ENCODE measurements at regions not wholly inside any gene's neighbourhood (a gene's known extent, or its start where the extent isn't known, plus 50 kb on each side); places are given as distances from the start of the nearest gene placed in this dataset.

DNA sequence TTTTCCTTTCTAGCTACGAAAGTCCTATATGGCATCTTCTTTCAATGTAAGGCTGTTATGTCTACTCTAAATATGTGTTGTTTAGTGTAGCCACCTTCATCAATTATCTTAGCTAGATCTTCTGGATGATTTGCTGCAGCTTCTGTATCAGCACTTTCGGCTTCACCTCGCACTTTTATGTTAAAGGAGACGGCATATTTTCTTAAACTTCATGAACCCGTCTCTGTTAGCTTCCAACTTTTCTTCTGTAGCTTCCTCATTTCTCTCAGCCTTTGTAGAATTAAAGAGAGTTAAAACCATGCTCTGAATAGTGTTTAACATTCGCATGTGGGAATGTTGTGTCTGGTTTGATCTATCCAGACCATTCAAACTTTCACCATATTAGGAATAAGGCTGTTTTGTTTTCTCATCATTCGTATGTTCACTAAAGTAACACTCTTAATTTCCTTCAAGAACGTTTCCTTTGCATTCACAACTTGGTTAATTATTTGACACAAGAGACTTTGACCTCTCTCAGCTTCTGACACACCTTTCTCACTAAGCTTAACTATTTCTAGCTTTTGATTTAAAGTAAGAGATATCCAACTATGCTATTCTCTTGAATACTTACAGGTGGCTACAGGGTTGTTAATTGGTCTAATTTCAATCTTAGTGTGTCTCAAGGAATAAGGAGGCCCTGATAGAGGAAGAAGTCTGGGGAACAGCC, 476.8 kb downstream of the GABRG1 start:
- DNase-seq (ENCODE audit: low read depth), result peak; percentile 43

DNA sequence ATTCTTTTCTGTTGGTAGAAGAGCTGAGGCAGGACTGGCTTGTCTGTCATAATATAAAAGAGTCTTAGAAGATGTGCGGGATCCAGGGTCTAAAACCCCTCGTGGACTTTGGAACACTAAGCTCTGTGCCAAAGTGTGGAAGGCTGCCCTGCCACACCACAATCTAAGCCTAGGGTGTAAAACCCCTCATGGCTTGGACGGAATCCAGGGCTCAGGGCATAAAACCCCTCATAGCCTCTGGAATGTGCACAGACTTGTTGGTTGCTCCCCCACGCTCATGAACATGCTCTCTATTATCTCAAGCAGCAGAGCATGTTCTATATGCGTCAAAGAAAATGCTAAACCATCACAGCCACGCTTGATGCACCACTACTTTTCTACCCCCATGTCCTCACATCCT, 483.6 kb downstream of the GABRG1 start:
- no peak for DNase-seq (ENCODE audit: low read depth)

GRCh38 chr4:45638641-45639040, 485.2 kb downstream of the GABRG1 start:
- no peak for DNase-seq (ENCODE audit: low read depth)

- DNase-seq (ENCODE audit: low read depth), result no peak
These were observed 487.7 kb downstream of the GABRG1 start for GRCh38 chr4:45636175-45636574.

GRCh38 chr4:45629717-45630116, 494.1 kb downstream of the GABRG1 start:
- no peak for DNase-seq (ENCODE audit: low read depth)

GRCh38 chr4:45621971-45622370, 501.9 kb downstream of the GABRG1 start:
- peak; percentile 49 for DNase-seq (ENCODE audit: low read depth)

GRCh38 chr4:45620808-45621207, 503.0 kb downstream of the GABRG1 start:
- no peak for DNase-seq (ENCODE audit: low read depth)

DNA sequence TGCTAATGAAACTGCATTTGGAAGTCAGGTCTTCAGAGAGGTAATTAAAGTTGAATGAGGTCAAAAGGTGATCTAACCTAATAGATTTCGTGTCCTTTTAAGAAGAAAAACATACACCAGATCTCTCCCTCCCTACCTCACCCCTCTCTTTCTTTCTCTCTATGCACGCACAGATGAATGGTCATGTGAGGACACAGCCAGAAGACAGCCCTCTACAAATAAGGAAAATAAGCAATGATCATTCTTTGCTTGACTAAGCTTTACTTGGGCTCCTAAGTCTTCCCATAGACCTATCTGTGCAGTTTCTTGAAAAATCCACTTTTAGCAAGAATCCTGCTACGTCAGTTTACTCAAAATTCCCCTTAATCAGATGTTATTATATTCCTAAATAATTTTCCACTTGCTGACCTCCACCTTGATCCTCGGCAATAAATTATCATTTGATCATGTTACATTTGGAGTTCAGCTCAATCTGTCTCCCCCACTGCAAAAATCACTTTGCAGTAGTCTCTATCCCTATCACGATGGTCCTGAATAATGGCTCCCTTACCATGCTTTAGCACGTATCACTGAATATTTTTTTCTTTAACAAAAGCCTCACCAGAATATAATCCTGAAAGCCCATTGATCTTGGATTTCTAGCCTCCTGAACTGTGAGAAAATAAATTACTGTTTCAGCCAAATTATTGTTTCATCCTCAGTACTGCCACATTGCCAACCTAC, 527.3 kb downstream of the GABRG1 start:
- no peak for DNase-seq (ENCODE audit: low read depth)

DNA sequence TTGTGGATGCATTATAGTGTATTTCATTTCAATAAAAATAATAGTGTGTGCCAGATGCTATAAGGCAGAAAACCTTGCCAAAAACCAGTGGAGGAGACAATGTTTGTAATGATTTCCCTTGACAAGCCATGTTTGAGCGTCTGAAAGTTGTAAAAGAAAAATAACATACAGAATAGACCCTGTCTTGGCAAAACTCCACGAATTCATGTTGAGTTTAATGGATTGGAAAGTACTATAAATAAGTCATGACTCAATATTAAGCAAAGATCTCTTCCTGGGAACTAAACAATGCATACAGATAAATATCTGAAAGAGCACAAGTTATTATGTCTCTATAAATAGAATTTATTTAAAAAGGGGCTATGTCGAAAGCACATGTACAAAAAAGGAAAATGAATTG, 543.5 kb downstream of the GABRG1 start:
- DNase-seq (ENCODE audit: low read depth), result no peak

DNA sequence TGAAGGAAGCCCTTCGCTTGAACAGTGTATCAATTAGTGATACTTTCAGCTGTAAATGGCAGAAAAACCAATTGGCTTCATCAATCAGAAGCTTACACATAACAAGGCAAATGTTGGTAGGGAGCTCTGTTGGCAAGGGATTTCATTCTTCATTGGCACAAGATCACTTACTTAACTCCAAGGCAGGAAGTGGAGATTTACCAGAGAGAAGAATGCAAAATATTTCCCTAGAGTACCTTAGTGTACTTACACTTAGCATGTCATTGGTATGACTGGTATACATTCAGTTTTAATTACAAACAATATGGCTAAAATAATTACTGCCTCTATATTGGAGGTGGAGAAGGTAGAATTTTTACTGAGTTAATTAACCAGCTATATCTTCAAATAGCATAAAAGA, 545.0 kb downstream of the GABRG1 start:
- no peak for DNase-seq (ENCODE audit: low read depth)

GRCh38 chr4:45576275-45576674, 547.6 kb downstream of the GABRG1 start:
- no peak for DNase-seq (ENCODE audit: low read depth)

DNA sequence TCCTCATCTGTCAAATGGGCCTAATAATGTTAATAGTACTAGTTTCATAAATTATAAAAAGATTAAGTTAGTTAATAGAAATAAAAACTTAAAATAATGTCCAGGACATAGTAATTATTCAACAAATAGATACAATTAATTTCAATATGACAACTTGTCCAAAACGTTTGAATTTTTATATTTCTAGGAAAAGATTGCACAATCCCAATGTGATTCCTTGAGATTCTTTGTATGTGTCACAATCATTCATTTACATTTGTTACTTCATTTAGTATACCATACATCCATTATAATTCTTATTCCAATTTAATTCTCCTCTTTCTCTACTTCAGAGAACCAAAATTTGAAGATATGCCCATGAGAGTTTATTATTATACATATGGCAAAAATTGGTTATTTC, 554.2 kb downstream of the GABRG1 start:
- no peak for DNase-seq (ENCODE audit: low read depth)

DNA sequence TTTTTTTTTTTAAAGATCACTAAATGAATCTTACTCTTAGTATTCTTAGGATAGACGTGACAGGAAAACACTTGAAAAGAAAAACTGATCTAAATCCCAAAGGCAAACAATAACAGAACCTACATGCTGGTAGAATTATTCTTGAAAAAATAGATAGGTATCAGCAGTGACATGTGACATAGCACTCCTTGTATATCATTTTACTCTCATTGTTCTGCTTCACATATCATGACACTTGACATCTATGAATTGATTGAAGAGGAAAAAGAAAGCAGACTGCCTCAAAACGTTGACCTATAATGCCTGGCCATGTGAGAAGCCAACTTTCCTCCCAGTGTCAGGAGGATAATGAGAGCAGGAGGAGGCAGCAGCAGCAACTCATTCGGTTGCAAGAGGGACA, 555.2 kb downstream of the GABRG1 start:
- no peak for DNase-seq (ENCODE audit: low read depth)

DNA sequence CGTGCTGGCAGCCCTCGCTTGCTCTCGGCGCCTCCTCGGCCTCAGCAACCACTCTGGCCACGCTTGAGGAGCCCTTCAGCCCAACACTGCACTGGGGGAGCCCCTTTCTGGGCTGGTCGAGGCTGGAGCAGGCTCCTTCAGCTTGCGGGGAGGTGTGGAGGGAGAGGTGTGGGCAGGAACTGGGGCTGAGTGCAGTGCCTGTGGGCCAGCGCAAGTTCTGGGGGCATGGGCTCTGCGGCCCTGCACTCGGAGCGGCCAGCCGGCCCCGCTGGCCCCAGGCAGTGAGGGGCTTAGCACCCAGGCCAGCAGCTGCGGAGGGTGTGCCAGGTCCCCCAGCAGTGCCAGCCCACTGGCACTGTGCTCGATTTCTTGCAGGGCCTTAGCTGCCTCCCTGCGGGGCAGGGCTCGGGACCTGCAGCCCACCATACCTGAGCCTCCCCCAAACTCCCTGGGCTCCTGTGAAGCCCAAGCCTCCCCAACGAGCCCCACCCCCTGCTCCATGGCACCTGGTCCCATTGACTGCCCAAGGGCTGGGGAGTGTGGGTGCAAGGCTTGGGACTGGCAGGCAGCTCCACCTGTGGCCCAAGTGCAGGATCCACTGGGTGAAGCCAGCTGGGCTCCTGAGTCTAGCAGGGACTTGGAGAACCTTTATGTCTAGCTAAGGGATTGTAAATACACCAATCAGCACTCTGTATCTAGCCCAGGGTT, 556.8 kb downstream of the GABRG1 start:
- no peak for DNase-seq (ENCODE audit: low read depth)

DNA sequence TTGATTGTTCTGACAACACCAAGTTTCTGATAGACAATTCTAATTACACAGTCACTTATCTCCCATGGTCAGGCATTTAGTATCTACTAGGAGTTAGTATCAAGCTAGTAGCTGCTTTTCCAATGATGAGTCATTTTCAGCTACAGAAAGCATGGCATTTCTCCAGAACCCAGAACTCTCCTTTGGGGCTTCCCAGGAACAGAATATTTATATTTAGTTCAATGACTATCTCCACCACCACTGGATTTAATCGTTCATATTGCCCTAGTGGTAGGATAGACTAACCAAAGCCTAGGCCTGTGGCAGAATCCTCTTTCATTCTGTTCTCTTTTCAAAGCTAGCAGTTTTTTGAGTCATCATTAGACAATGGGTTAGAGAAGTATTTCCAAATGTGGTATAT, 569.4 kb downstream of the GABRG1 start:
- no peak for DNase-seq (ENCODE audit: low read depth)

- DNase-seq (ENCODE audit: low read depth), result no peak
These were observed 573.0 kb downstream of the GABRG1 start for GRCh38 chr4:45550766-45551366.

GRCh38 chr4:45539142-45539814, 584.6 kb downstream of the GABRG1 start:
- no peak for DNase-seq (ENCODE audit: low read depth)

- DNase-seq (ENCODE audit: low read depth), result no peak
These were observed 593.4 kb downstream of the GABRG1 start for GRCh38 chr4:45530498-45530897.

GRCh38 chr4:45527160-45527559, 596.7 kb downstream of the GABRG1 start:
- DNase-seq (ENCODE audit: low read depth), result no peak

GRCh38 chr4:45518832-45519231, 605.0 kb downstream of the GABRG1 start:
- no peak for DNase-seq (ENCODE audit: low read depth)

DNA sequence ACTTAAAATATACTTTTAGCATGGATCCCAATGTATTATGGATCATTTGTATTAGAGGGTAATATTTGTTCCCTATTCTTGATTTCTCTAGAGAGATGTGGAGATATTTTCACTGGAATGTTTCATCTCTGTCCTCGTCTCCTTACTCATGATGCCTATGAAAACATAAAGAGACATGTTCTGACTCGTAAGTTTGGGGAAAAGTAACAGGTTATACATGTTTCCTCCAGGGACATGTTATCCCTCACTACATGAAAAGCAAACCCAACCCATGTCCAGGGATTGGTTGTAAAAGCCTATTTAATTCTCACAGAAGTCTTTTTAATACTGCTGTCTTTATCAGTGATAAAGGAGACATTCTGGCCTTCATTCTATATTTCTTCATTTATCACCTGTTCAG, 621.4 kb downstream of the GABRG1 start:
- no peak for DNase-seq (ENCODE audit: low read depth)

- no peak for DNase-seq (ENCODE audit: low read depth)
These were observed 639.1 kb downstream of the GABRG1 start for GRCh38 chr4:45484740-45485139.
